Bronchial epithelial cell (primary cell): ENCODE measurements at regions not wholly inside any gene's neighbourhood (a gene's known extent, or its start where the extent isn't known, plus 50 kb on each side); places are given as distances from the start of the nearest gene placed in this dataset.

Source experiments
- DNase-seq: peaks from one replicate; pipeline ENCODE4 v3.0.0-alpha.2; 2010; ENCODE audit warnings: low read depth
- FAIRE-seq: peaks from 2 replicates; lab custom pipeline; 2011; peaks lifted over from hg19 to GRCh38; lab: Jason Lieb, UNC
- H3K27me3 ChIP-seq: 2 replicates; pipeline ENCODE4 v1.5.1; 2011; ENCODE audit warnings: low read length; ENCODE audit not compliant: control insufficient read depth, insufficient read depth
- H3K36me3 ChIP-seq: 2 replicates; pipeline ENCODE4 v1.5.1; 2011; ENCODE audit warnings: low read length; ENCODE audit not compliant: control insufficient read depth, insufficient read depth
- H3K4me3 ChIP-seq: 2 replicates; pipeline ENCODE4 v1.5.1; 2011; ENCODE audit warnings: mild to moderate bottlenecking, low read depth, low read length, control low read depth
- TF ChIP-seq, protein P1 (sequence below): IDR thresholded peaks from 2 replicates; pipeline ENCODE4 v1.5.1; 2011; ENCODE audit warnings: mild to moderate bottlenecking, moderate library complexity, low read length, control low read depth, inconsistent platforms; ENCODE audit not compliant: insufficient read depth, severe bottlenecking

DNA sequence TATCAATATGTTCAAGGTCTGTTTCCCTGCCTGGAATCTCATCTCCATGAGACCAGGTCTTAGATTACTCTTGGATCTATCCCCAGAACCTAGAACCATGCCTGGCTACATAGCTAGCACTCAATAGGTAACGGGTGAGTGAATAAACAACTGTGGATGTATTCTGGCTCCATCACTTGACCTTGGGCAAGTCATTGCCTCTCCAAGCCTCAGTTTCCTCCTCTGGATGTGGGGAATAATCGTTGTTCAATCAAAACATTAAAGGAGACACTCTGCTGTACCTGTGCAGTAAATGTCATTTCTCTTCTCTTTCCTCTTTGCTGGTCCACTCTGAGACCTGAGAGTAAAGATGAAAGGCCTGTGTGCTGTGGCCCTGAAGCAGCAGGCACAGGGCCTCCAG lies 121.5 kb upstream of the MYCN start:
- no peak for FAIRE-seq
- TF ChIP-seq, protein P1, sequence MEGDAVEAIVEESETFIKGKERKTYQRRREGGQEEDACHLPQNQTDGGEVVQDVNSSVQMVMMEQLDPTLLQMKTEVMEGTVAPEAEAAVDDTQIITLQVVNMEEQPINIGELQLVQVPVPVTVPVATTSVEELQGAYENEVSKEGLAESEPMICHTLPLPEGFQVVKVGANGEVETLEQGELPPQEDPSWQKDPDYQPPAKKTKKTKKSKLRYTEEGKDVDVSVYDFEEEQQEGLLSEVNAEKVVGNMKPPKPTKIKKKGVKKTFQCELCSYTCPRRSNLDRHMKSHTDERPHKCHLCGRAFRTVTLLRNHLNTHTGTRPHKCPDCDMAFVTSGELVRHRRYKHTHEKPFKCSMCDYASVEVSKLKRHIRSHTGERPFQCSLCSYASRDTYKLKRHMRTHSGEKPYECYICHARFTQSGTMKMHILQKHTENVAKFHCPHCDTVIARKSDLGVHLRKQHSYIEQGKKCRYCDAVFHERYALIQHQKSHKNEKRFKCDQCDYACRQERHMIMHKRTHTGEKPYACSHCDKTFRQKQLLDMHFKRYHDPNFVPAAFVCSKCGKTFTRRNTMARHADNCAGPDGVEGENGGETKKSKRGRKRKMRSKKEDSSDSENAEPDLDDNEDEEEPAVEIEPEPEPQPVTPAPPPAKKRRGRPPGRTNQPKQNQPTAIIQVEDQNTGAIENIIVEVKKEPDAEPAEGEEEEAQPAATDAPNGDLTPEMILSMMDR, result no peak

DNA sequence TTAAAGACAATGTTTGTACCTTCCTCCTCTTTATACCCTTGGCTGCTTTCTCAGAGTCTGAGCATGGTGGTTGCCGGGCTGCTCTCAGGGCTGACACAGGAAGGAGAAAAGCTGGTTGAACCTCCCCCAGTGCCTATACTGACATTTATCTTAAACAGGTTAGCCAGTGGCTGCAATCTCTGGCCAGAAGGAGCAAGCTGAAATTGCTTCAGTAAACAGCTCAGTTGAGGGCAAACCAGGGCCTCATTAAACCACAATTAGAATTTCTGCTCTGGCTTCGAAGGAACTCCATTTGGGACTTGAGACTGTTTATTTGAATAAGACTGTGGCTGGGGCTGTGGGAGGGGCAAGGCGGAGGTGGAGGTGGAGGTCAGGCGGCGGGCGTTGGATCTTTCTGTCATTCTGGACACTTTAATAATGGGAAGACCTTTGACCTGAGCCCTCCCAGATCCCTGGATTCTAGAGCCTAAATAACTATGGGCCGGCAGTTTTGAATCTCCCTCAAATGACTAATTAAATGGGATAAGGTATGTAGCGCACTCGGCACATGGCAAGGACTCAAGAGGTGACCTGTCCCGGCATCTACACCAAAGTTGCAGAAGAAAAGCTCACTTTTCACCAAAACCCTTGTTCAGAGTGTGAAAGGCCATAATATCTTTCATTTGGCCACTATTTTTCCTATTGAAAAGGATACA lies 120.6 kb upstream of the MYCN start:
- no peaks in the 10 kb centered on the region for H3K27me3 ChIP-seq
- no peak overlapping the region for H3K4me3 ChIP-seq
- FAIRE-seq, result no peak
- H3K36me3 ChIP-seq, result no peaks in the 10 kb centered on the region
- DNase-seq, result no peak
- TF ChIP-seq, protein P1, result no peak

More for the DNA sequence above, 121.5 kb upstream of the MYCN start:
- Histone ChIP-seq H3K36me3 (no peaks in the 10 kb centered on the region), H3K27me3 (no peaks in the 10 kb centered on the region), H3K4me3 (no peak overlapping the region)
- DNase-seq, result no peak

DNA sequence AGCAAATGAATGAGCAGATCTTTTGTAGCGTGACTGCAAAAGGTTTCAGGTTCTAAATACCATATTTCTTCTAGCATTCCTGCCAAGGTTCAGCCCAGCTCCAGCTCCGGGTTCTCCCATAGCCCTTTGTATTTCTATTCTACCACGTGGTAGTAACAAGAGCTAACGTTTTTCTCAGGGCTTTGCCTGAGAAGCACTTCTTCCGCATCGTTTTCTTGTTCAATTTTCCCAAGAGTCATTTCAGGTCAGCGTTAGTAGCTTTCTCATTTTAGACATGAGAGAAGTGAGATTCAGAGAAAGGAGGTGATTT lies 120.1 kb upstream of the MYCN start:
- Histone ChIP-seq H3K4me3 (no peak overlapping the region), H3K36me3 (no peaks in the 10 kb centered on the region), H3K27me3 (no peaks in the 10 kb centered on the region)
- TF ChIP-seq, protein P1, result no peak
- FAIRE-seq (no peak), DNase-seq (no peak)

DNA sequence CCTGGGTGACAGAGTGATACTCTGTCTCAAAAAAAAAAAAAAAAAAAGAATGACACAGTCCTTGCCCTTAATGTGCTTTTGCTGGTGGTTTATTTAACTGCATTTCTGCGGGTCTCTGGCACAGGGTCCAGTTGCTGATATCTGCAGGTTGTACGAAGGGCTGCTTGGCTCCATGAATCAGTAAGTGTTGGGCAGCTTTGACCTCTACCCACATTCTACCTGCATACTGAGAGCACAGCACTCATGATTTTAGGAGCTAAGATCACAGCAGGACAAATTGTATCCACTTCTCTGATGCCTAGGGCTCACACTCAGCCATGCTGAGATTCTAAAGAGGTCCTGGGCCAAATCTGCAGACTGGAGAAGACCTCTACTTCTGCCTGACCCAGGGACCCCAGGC lies 119.4 kb upstream of the MYCN start:
- Histone ChIP-seq H3K4me3 (no peak overlapping the region), H3K27me3 (no peaks in the 10 kb centered on the region), H3K36me3 (no peaks in the 10 kb centered on the region)
- FAIRE-seq (no peak), DNase-seq (no peak)
- TF ChIP-seq, protein P1, result no peak

DNA sequence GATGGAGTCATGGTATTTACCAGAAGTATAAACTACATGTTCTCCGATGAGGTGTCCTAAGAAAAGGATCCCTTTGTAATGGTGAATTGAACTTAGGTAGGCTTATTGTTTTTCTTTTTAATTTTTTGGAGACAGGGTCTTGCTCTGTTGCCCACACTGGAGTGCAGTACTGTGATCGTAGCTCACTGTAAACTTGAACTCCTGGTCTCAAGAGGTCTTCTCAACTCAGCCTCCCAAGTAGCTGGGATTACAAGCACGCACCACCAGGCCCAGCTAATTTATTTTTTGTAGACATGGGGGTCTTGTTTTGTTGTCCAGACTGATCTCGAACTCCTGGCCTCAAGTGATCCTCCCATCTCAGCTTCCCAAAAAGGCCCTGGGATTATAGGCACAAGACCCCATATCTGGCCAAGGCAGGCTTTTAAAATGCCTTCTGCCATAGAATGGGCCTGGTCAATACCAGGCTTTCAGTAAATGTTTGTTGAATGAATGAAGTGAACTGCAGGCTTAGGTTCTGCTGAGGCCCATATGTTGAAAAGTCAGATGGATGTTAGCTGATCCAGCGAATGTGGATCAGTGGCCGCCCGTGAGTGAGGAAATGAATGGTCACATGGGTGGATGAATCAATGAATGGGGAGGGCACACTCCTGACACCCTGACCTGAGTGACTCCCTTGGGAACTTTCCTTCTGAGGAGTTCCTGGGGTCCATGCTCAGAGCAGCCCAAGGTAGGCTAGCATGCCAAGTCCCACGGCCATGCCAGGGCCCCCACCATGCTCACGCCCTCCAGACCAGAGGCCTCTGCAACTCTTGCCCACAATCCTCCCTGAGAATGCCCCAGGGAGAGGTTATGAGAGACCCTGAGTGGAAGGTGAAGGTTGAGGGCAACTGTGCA lies 118.0 kb upstream of the MYCN start:
- no peak for FAIRE-seq
- H3K36me3 ChIP-seq, result no peaks in the 10 kb centered on the region
- TF ChIP-seq, protein P1, result no peak

More for the DNA sequence above, 118.0 kb upstream of the MYCN start:
- no peak for DNase-seq
- H3K27me3 ChIP-seq, result no peaks in the 10 kb centered on the region
- H3K4me3 ChIP-seq, result no peak overlapping the region
